SK-N-SH (cell line): ENCODE measurements at regions not wholly inside any gene's neighbourhood (a gene's known extent, or its start where the extent isn't known, plus 50 kb on each side); places are given as distances from the start of the nearest gene placed in this dataset.

Source experiments
- EP300 ChIP-seq, 2 experiments: IDR thresholded peaks; 2 replicates each; pipeline versions ENCODE4 v1.4.0 to v1.6.1; 2012; ENCODE audit warnings: borderline replicate concordance in 1 of 2, low read depth in 1 of 2, low read length in 1 of 2
- FOXJ3 ChIP-seq: sonication (generic); formaldehyde crosslinking; IDR thresholded peaks from 2 replicates; pipeline ENCODE4 v1.5.1; 2020; ENCODE audit warnings: mild to moderate bottlenecking, missing genetic modification reagents
- POLR2AphosphoS5 ChIP-seq: IDR thresholded peaks from 2 replicates; pipeline ENCODE4 v1.6.1; 2012; ENCODE audit warnings: low read depth, low read length
- RAD21 ChIP-seq: IDR thresholded peaks from 2 replicates; pipeline ENCODE4 v1.6.1; 2012; ENCODE audit warnings: mild to moderate bottlenecking, low read length
- RCOR1 ChIP-seq: fragments of 150-350 bp; IDR thresholded peaks from 2 replicates; pipeline ENCODE4 v1.6.1; 2017; ENCODE audit warnings: antibody characterized with exemption, low read length
- TAF1 ChIP-seq: IDR thresholded peaks from 2 replicates; pipeline ENCODE4 v1.6.1; 2012; ENCODE audit warnings: low read depth, mild to moderate bottlenecking, low read length, moderate library complexity, borderline replicate concordance
- TCF12 ChIP-seq: IDR thresholded peaks from 2 replicates; pipeline ENCODE4 v1.4.0; 2012
- TF ChIP-seq, protein P1 (sequence below): fragments of 200-600 bp; sonication (generic); IDR thresholded peaks from 2 replicates; pipeline ENCODE4 v1.6.1; 2017; ENCODE audit warnings: antibody characterized with exemption, mild to moderate bottlenecking, moderate library complexity

DNA sequence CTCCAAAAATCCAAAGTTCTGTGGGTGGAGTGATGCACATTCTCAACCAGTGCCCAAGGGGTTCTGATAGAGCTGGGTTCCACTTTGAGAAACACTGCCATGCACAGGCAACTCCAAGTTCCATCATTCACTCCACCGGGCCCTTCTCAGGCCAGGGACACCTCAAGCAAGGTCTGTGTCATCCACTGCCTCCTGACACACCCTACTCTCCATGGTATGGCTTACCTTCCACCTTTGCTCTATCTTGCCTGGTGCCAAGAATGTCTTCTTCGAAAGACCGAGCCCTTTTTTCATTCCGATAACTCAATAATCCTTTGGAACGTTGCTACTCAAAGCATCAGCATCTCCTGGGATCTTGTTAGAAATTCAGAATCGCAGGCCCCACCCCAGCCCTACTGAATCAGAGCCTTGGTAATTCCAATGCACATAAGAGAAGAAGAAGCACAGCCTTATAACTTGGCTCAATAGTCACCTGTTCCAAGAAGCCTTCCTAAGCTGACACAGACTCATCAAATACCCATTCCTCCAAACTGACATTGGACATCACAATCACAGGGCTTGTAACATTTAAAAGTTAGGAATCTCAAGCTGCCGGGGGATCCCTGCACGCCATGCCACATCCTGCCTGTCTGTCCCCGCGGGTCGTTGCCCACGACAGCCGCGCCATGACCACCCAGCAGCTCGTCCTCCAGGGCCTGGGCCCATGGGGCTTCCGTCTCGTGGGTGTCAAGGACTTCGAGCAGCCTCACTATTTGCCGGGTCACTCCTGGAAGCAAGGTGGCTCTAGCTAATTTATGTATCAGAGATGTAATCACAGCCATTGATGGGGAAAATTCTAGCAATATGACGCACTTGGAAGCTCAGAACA lies 66.4 kb downstream of the VCPKMT start:
- TF ChIP-seq RCOR1, result no peak
- TF ChIP-seq, protein P1, sequence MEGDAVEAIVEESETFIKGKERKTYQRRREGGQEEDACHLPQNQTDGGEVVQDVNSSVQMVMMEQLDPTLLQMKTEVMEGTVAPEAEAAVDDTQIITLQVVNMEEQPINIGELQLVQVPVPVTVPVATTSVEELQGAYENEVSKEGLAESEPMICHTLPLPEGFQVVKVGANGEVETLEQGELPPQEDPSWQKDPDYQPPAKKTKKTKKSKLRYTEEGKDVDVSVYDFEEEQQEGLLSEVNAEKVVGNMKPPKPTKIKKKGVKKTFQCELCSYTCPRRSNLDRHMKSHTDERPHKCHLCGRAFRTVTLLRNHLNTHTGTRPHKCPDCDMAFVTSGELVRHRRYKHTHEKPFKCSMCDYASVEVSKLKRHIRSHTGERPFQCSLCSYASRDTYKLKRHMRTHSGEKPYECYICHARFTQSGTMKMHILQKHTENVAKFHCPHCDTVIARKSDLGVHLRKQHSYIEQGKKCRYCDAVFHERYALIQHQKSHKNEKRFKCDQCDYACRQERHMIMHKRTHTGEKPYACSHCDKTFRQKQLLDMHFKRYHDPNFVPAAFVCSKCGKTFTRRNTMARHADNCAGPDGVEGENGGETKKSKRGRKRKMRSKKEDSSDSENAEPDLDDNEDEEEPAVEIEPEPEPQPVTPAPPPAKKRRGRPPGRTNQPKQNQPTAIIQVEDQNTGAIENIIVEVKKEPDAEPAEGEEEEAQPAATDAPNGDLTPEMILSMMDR, result no peak
- no peak for TF ChIP-seq FOXJ3 (CRISPR knock-in tag)
- no peak for TF ChIP-seq POLR2AphosphoS5
- TF ChIP-seq TCF12, result no peak
- TF ChIP-seq EP300 (IDR thresholded peaks at IDR 0.05; ENCODE audit: borderline replicate concordance in 1 of 2, low read depth in 1 of 2, low read length in 1 of 2), result no peak
- TF ChIP-seq TAF1, result no peak
- no peak for TF ChIP-seq RAD21
